IMR-90 (cell line): ENCODE measurements at regions not wholly inside any gene's neighbourhood (a gene's known extent, or its start where the extent isn't known, plus 50 kb on each side); places are given as distances from the start of the nearest gene placed in this dataset.

Experiments
- CEBPB ChIP-seq: IDR thresholded peaks from 2 replicates; pipeline ENCODE4 v1.6.1; 2012; ENCODE audit warnings: low read depth, low read length, improper control_type of control experiment
- CHD1 ChIP-seq: IDR thresholded peaks from 2 replicates; pipeline ENCODE4 v1.6.1; 2012; ENCODE audit warnings: low read depth, low read length, improper control_type of control experiment
- TF ChIP-seq, protein P1 (sequence below): conservative IDR thresholded peaks from 2 replicates; pipeline ENCODE4 v1.5.1; 2012; ENCODE audit warnings: mild to moderate bottlenecking, low read depth, low read length, improper control_type of control experiment

DNA sequence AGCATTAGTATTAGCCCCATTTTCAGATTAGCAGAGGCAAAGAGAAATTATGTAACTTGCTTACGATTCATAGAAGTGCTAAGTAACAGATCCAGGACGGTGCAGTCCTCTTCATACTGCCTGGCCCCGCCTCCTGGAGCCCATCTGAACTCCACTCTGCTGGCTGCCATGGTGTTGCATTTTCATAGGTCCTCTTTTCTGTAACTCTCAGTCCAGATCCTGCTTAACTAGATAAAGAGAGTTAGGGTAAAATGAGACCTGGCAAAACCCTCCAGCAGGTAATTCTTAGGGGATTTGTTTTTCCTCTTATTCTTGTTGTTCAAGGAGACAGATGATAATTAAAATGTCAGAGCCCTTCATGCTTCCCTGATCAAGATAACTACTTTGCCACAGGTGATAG lies 135.1 kb upstream of the EFNA5 start:
- TF ChIP-seq, protein P1, sequence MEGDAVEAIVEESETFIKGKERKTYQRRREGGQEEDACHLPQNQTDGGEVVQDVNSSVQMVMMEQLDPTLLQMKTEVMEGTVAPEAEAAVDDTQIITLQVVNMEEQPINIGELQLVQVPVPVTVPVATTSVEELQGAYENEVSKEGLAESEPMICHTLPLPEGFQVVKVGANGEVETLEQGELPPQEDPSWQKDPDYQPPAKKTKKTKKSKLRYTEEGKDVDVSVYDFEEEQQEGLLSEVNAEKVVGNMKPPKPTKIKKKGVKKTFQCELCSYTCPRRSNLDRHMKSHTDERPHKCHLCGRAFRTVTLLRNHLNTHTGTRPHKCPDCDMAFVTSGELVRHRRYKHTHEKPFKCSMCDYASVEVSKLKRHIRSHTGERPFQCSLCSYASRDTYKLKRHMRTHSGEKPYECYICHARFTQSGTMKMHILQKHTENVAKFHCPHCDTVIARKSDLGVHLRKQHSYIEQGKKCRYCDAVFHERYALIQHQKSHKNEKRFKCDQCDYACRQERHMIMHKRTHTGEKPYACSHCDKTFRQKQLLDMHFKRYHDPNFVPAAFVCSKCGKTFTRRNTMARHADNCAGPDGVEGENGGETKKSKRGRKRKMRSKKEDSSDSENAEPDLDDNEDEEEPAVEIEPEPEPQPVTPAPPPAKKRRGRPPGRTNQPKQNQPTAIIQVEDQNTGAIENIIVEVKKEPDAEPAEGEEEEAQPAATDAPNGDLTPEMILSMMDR = no peak
- TF ChIP-seq CHD1 = no peak
- no peak for TF ChIP-seq CEBPB
